OCI-LY1 (cell line): ENCODE measurements at regions not wholly inside any gene's neighbourhood (a gene's known extent, or its start where the extent isn't known, plus 50 kb on each side); places are given as distances from the start of the nearest gene placed in this dataset.

Source experiments
- CTCF ChIP-seq: fragments of 200-600 bp; sonication (generic), shearing (Covaris generic); IDR thresholded peaks from 2 replicates; pipeline ENCODE4 v1.5.1; 2017; ENCODE audit warnings: mild to moderate bottlenecking, antibody characterized with exemption, low read length, moderate library complexity, mixed read lengths
- EZH2 ChIP-seq: fragments of 200-600 bp; sonication (generic), shearing (Covaris generic); IDR thresholded peaks from 2 replicates; pipeline ENCODE4 v1.8.0; 2017; ENCODE audit warnings: borderline replicate concordance, mixed run types, mild to moderate bottlenecking, antibody characterized with exemption, low read length, moderate library complexity, mixed read lengths

- TF ChIP-seq CTCF (no peak), EZH2 (no peak)
Observed at GRCh38 chr1:164470996-164471395, 88.0 kb upstream of the PBX1 start.
